Lower lobe of right lung (tissue), 2 donors: ENCODE measurements at regions not wholly inside any gene's neighbourhood (a gene's known extent, or its start where the extent isn't known, plus 50 kb on each side); places are given as distances from the start of the nearest gene placed in this dataset.
A peak's percentile ranks its signal among the peaks of the same experiment; 100 is the strongest.

Source experiments
- ATAC-seq, 2 donors: fragments of 200-7000 bp; cut with Tn5 transposase; one replicate each; pipeline ENCODE4 v1.9.1; 2020 to 2022; ENCODE audit warnings: mild to moderate bottlenecking in 2 of 2, moderate library complexity in 2 of 2
- DNase-seq: peaks from one replicate; pipeline ENCODE4 v3.0.0-alpha.2; 2020
- H3K27ac ChIP-seq: fragments of 200-600 bp; one replicate; pipeline ENCODE4 v1.8.0; 2022
- H3K27me3 ChIP-seq: fragments of 200-600 bp; one replicate; pipeline ENCODE4 v1.8.0; 2022; ENCODE audit warnings: low read depth
- H3K36me3 ChIP-seq: fragments of 200-600 bp; one replicate; pipeline ENCODE4 v1.8.0; 2022; ENCODE audit warnings: mild to moderate bottlenecking
- H3K4me1 ChIP-seq: fragments of 200-600 bp; one replicate; pipeline ENCODE4 v1.8.0; 2022
- H3K4me3 ChIP-seq: fragments of 200-600 bp; one replicate; pipeline ENCODE4 v1.8.0; 2022; ENCODE audit warnings: mild to moderate bottlenecking
- H3K9me3 ChIP-seq: fragments of 200-600 bp; one replicate; pipeline ENCODE4 v1.8.0; 2022
- intact Hi-C: fragments of 100-400 bp; cut with DNase I; formaldehyde crosslinking; loops from one replicate; pipeline ENCODE4 v1.11.0; 2022
- TF ChIP-seq, protein P1 (sequence below): fragments of 200-600 bp; IDR thresholded peaks from one replicate; pipeline ENCODE4 v1.8.0; 2022; ENCODE audit warnings: antibody characterized with exemption, mild to moderate bottlenecking
- donor health status: DM: no; HTN: yes; CAD: no; lungs with severe emphysema.

DNA sequence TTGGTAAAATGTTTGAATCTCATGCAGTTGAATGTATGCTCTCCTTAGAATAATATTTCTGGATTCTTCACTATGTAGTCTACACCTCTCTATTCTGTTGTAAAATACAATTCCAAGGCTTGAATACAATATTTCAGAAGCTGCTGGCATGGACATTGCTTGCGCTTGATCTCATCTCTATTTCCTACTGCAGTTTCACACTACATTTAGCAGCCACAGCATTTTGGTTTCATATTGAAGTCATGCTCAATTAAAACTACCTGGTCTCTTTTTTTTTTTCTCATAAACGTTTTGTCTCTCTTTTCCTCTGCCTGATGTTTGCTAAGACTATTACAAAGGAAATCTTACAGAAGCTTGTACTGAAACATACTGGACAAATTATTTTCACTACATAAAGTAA lies 631.0 kb upstream of the TMPRSS15 start:
- Histone ChIP-seq H3K4me3 (no peak overlapping the region), H3K9me3 (no peaks in the 10 kb centered on the region), H3K36me3 (no peaks in the 10 kb centered on the region), H3K27me3 (no peaks in the 10 kb centered on the region), H3K27ac (no peak overlapping the region), H3K4me1 (no peaks in the 10 kb centered on the region)
- ATAC-seq (no peak), DNase-seq (no peak)
- TF ChIP-seq, protein P1, sequence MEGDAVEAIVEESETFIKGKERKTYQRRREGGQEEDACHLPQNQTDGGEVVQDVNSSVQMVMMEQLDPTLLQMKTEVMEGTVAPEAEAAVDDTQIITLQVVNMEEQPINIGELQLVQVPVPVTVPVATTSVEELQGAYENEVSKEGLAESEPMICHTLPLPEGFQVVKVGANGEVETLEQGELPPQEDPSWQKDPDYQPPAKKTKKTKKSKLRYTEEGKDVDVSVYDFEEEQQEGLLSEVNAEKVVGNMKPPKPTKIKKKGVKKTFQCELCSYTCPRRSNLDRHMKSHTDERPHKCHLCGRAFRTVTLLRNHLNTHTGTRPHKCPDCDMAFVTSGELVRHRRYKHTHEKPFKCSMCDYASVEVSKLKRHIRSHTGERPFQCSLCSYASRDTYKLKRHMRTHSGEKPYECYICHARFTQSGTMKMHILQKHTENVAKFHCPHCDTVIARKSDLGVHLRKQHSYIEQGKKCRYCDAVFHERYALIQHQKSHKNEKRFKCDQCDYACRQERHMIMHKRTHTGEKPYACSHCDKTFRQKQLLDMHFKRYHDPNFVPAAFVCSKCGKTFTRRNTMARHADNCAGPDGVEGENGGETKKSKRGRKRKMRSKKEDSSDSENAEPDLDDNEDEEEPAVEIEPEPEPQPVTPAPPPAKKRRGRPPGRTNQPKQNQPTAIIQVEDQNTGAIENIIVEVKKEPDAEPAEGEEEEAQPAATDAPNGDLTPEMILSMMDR = no peak
- intact Hi-C loops = no loop called here

DNA sequence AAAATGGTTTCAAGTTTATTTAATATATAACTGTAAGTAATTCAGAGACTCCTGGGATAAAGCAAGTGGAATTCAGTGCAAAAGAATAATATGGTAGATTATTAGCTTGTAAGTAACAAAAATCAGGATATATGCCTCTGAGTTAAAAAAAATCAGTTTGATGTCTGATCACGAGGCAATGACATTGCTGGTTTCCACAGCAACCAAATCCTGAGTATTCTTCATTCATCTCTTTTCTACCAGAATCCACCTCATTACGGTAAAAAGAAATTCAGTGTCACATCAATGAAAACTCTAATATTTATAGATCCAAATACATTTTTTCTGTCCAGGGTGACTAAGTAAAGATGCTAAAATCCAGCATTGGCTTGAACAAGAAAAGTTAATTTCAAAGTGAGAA lies 642.3 kb upstream of the TMPRSS15 start:
- Histone ChIP-seq H3K27me3 (no peaks in the 10 kb centered on the region), H3K4me3 (no peak overlapping the region), H3K36me3 (no peaks in the 10 kb centered on the region), H3K4me1 (no peaks in the 10 kb centered on the region), H3K27ac (no peak overlapping the region), H3K9me3 (no peaks in the 10 kb centered on the region)
- DNase-seq = no peak
- intact Hi-C loops = no loop called here
- TF ChIP-seq, protein P1 = no peak
- no peak for ATAC-seq

DNA sequence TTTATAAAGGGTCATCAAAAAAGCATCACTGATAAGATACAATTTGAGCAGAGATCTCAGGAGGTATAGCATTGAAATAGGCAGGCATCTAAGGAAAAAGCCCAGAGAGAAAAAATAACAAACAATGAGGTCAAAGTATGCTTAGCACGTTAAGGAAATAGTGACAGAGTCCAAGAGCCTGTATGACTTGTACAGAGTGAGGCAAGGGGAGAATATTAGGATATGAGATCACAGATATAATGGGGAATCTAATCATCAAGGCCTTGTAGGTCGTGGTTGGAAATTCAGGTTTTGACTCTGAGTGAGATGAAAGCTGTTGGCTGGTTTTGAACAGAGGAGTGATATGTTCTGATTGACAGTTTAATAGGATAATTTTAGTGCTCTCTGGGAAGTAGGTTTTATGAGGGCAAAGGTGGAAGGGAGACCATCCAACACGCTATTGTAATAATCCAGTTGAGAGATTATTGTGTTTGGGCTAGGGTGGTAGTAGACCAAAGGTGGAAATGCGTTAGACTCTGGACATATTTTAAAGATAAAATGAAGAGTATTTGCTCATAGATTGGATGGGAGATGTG lies 644.6 kb upstream of the TMPRSS15 start:
- no peak for DNase-seq
- ATAC-seq = no peak
- H3K4me1 ChIP-seq = no peaks in the 10 kb centered on the region
- intact Hi-C loops = no loop called here
- H3K9me3 ChIP-seq = peaks cover 4% of the 10 kb centered on the region
- TF ChIP-seq, protein P1 = no peak
- H3K27ac ChIP-seq = no peak overlapping the region
- H3K36me3 ChIP-seq = no peaks in the 10 kb centered on the region
- H3K4me3 ChIP-seq = no peak overlapping the region
- H3K27me3 ChIP-seq = no peaks in the 10 kb centered on the region

DNA sequence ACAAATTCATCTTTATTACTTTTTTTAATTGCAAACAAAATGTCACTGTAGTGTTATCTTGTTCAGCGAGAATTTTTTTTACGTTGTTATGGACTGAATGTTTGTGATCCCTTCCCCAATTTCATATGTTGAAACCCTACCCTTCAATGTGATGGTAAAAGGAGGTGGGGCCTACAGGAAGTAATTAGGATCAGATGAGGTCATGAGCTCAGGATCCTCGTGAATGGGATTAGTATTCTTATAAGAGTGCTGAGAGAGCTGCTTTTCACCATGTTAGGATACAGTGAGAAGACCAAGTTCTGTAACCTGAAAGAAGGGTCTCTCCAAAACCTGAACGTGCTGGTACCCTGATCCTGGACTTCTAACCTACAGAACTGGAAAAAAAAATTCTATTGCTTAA lies 646.0 kb upstream of the TMPRSS15 start:
- no peak overlapping the region for H3K27ac ChIP-seq

DNA sequence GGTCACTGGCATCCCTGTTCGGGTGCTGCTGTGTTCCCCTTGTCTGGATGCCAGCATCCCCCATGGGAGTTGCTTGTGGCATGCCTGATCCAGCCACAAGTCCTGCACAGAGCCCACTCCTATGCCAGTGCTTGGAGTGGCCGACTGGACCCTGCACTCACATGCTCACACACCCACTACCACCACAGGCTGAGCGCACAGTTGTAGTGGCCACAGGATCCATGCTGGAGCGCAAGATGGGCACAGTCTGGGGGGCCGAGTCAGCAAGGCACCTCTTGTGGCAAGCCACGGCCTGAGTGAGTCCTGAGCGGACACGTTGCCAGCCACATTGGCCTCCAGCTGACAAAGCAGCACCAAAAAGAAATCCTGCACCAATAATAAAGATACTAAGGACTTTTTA lies 661.6 kb upstream of the TMPRSS15 start:
- Histone ChIP-seq H3K36me3 (no peaks in the 10 kb centered on the region), H3K9me3 (no peaks in the 10 kb centered on the region), H3K27me3 (no peaks in the 10 kb centered on the region), H3K4me3 (no peak overlapping the region), H3K27ac (no peak overlapping the region), H3K4me1 (no peaks in the 10 kb centered on the region)
- intact Hi-C loops = no loop called here
- DNase-seq = no peak
- peak in 1 of 2 donors; percentile 41 for ATAC-seq
- TF ChIP-seq, protein P1 = no peak

More for the DNA sequence above, 646.0 kb upstream of the TMPRSS15 start:
- H3K9me3 ChIP-seq = peaks cover 4% of the 10 kb centered on the region
- ATAC-seq = no peak
- no peak for DNase-seq
- no peaks in the 10 kb centered on the region for H3K36me3 ChIP-seq
- intact Hi-C loops = no loop called here
- H3K4me1 ChIP-seq = no peaks in the 10 kb centered on the region
- TF ChIP-seq, protein P1 = no peak
- no peak overlapping the region for H3K4me3 ChIP-seq
- no peaks in the 10 kb centered on the region for H3K27me3 ChIP-seq

DNA sequence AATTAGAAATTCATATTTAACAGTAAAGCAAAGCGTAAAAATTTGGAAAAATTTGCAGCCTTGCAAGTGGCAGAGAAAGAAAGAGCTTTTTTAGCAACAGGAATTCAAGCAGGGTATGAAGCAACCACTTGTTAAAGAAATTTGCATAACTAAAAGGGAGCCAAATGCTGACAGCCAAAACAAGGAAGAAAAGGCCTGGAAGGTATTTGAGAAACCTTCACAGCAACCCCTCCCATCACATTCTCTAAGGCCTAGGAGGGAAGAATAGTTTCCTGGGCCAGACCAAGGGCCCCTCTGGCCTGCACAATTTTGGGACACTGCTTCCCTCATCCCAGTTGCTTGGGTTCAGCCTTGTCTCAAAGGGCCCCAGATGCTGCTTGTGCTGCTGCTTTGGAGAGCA lies 672.4 kb upstream of the TMPRSS15 start:
- H3K9me3 ChIP-seq = peaks cover 7% of the 10 kb centered on the region
- no peak for DNase-seq
- intact Hi-C loops = no loop called here
- H3K27me3 ChIP-seq = no peaks in the 10 kb centered on the region
- TF ChIP-seq, protein P1 = no peak
- no peak for ATAC-seq
- no peak overlapping the region for H3K27ac ChIP-seq
- no peak overlapping the region for H3K4me3 ChIP-seq
- H3K4me1 ChIP-seq = no peaks in the 10 kb centered on the region
- H3K36me3 ChIP-seq = no peaks in the 10 kb centered on the region
